Lower leg skin (tissue), 3 donors: ENCODE measurements at regions not wholly inside any gene's neighbourhood (a gene's known extent, or its start where the extent isn't known, plus 50 kb on each side); places are given as distances from the start of the nearest gene placed in this dataset.

ENCODE experiments used
- POLR2A ChIP-seq, 2 donors: fragments of 450-650 bp; IDR thresholded peaks; one replicate each; pipeline ENCODE4 v1.6.1; 2016 to 2017; ENCODE audit warnings: antibody characterized with exemption in 2 of 2, mild to moderate bottlenecking in 1 of 2, moderate library complexity in 1 of 2
- TF ChIP-seq, protein P1 (sequence below), 3 donors: fragments of 450-650 bp; IDR thresholded peaks; one replicate each; pipeline ENCODE4 v1.5.1; 2016; ENCODE audit warnings: antibody characterized with exemption in 3 of 3, mild to moderate bottlenecking in 3 of 3, moderate library complexity in 2 of 3

GRCh38 chr12:91617818-91618217, 435.2 kb upstream of the DCN start:
- TF ChIP-seq, protein P1, sequence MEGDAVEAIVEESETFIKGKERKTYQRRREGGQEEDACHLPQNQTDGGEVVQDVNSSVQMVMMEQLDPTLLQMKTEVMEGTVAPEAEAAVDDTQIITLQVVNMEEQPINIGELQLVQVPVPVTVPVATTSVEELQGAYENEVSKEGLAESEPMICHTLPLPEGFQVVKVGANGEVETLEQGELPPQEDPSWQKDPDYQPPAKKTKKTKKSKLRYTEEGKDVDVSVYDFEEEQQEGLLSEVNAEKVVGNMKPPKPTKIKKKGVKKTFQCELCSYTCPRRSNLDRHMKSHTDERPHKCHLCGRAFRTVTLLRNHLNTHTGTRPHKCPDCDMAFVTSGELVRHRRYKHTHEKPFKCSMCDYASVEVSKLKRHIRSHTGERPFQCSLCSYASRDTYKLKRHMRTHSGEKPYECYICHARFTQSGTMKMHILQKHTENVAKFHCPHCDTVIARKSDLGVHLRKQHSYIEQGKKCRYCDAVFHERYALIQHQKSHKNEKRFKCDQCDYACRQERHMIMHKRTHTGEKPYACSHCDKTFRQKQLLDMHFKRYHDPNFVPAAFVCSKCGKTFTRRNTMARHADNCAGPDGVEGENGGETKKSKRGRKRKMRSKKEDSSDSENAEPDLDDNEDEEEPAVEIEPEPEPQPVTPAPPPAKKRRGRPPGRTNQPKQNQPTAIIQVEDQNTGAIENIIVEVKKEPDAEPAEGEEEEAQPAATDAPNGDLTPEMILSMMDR (IDR thresholded peaks at IDR 0.05): no peak
- no peak for TF ChIP-seq POLR2A (IDR thresholded peaks at IDR 0.05)
